SK-N-SH (cell line): ENCODE measurements at regions not wholly inside any gene's neighbourhood (a gene's known extent, or its start where the extent isn't known, plus 50 kb on each side); places are given as distances from the start of the nearest gene placed in this dataset.

Experiments used
- CTCF ChIA-PET: fragments of 300-600, 350-600 bp; formaldehyde crosslinking; extraction: SDS; loops from one replicate; lab custom pipeline; 2021; lab: Yijun Ruan, JAX
- POLR2A ChIA-PET: fragments of 350-600 bp; sonication (Branson Sonifier 250); formaldehyde crosslinking; extraction: SDS; loops from one replicate; lab custom pipeline; 2020; ENCODE audit warnings: antibody characterized with exemption, inconsistent platforms; lab: Yijun Ruan, JAX
- DNase-seq: peaks from one replicate; pipeline ENCODE4 v3.0.0; 2012
- H2AFZ ChIP-seq: fragments of 200-600 bp; sonication (generic); 2 replicates; pipeline ENCODE4 v1.8.1; 2016; ENCODE audit warnings: antibody characterized with exemption, mild to moderate bottlenecking, low read depth
- H3F3A ChIP-seq: fragments of 200-600 bp; sonication (generic); replicated peaks from 2 replicates; pipeline ENCODE3; 2016; ENCODE audit warnings: antibody characterized with exemption, mild to moderate bottlenecking; ENCODE audit not compliant: insufficient read depth
- H3K27ac ChIP-seq, 2 experiments: fragments of 200-500 bp in 1 of 2; fragments of 200-600 bp in 1 of 2; sonication (Bioruptor generic) in 1 of 2; sonication (generic), shearing (Covaris generic) in 1 of 2; 2 replicates each; pipeline versions ENCODE4 v1.5.1 to v1.6.1; 2014 to 2016; ENCODE audit warnings: low read depth in 2 of 2, inconsistent platforms in 1 of 2, low read length in 1 of 2, mild to moderate bottlenecking in 1 of 2, mixed read lengths in 1 of 2
- H3K27me3 ChIP-seq: fragments of 200-600 bp; sonication (generic), shearing (Covaris generic); 2 replicates; pipeline ENCODE4 v1.6.1; 2016; ENCODE audit warnings: mixed run types; ENCODE audit not compliant: insufficient read depth
- H3K36me3 ChIP-seq, 2 experiments: fragments of 200-500 bp in 1 of 2; fragments of 200-600 bp in 1 of 2; sonication (Bioruptor generic) in 1 of 2; sonication (generic) in 1 of 2; replicated peaks in 1 of 2; 2 replicates each; pipeline versions ENCODE3 to v1.5.1; 2014 to 2016; ENCODE audit warnings: low read length in 1 of 2, mild to moderate bottlenecking in 1 of 2; ENCODE audit not compliant: insufficient read depth in 2 of 2, control insufficient read depth in 1 of 2
- H3K4me1 ChIP-seq, 2 experiments: fragments of 200-500 bp in 1 of 2; fragments of 200-600 bp in 1 of 2; sonication (Bioruptor generic) in 1 of 2; sonication (generic), shearing (Covaris generic) in 1 of 2; 2 replicates each; pipeline versions ENCODE4 v1.5.1 to v1.6.1; 2014 to 2016; ENCODE audit warnings: low read depth in 1 of 2, low read length in 1 of 2, mixed run types in 1 of 2; ENCODE audit not compliant: insufficient read depth in 2 of 2, control insufficient read depth in 1 of 2
- H3K4me2 ChIP-seq: fragments of 200-600 bp; sonication (generic), shearing (Covaris generic); 2 replicates; pipeline ENCODE4 v1.6.1; 2017; ENCODE audit warnings: mixed run types
- H3K4me3 ChIP-seq, 2 experiments: fragments of 200-500 bp in 1 of 2; fragments of 200-600 bp in 1 of 2; sonication (Bioruptor generic) in 1 of 2; sonication (generic), shearing (Covaris generic) in 1 of 2; 2 replicates each; pipeline versions ENCODE4 v1.5.1 to v1.8.1; 2014 to 2016; ENCODE audit warnings: low read depth in 2 of 2, inconsistent platforms in 1 of 2, low read length in 1 of 2, mild to moderate bottlenecking in 1 of 2, mixed read lengths in 1 of 2, moderate library complexity in 1 of 2
- H3K79me2 ChIP-seq: fragments of 200-600 bp; sonication (generic); 2 replicates; pipeline ENCODE4 v1.8.1; 2017; ENCODE audit warnings: mild to moderate bottlenecking; ENCODE audit not compliant: insufficient read depth
- H3K9ac ChIP-seq: fragments of 200-600 bp; sonication (generic); 2 replicates; pipeline ENCODE4 v1.6.1; 2017; ENCODE audit warnings: mixed run types
- H3K9me2 ChIP-seq: fragments of 200-600 bp; sonication (generic); 2 replicates; pipeline ENCODE4 v1.6.1; 2017; ENCODE audit warnings: mixed run types
- H3K9me3 ChIP-seq: fragments of 200-600 bp; sonication (generic); 2 replicates; pipeline ENCODE4 v1.6.1; 2017; ENCODE audit warnings: mixed run types, mild to moderate bottlenecking, moderate library complexity
- H4K20me1 ChIP-seq: fragments of 200-600 bp; sonication (generic); 2 replicates; pipeline ENCODE4 v1.6.1; 2017; ENCODE audit warnings: mild to moderate bottlenecking, mixed run types; ENCODE audit not compliant: insufficient read depth
- CHD2 ChIP-seq: fragments of 150-350 bp; IDR thresholded peaks from 2 replicates; pipeline ENCODE4 v1.6.1; 2018; ENCODE audit warnings: low read length; ENCODE audit not compliant: partially characterized antibody
- ELF1 ChIP-seq: IDR thresholded peaks from 2 replicates; pipeline ENCODE4 v1.4.0; 2012
- EP300 ChIP-seq, 2 experiments: IDR thresholded peaks; 2 replicates each; pipeline versions ENCODE4 v1.4.0 to v1.6.1; 2012; ENCODE audit warnings: borderline replicate concordance in 1 of 2, low read depth in 1 of 2, low read length in 1 of 2
- FOXJ3 ChIP-seq: sonication (generic); formaldehyde crosslinking; IDR thresholded peaks from 2 replicates; pipeline ENCODE4 v1.5.1; 2020; ENCODE audit warnings: mild to moderate bottlenecking, missing genetic modification reagents
- GABPA ChIP-seq: IDR thresholded peaks from 2 replicates; pipeline ENCODE4 v1.4.0; 2012; ENCODE audit warnings: low read depth, mild to moderate bottlenecking
- GATA2 ChIP-seq: sonication (generic); formaldehyde crosslinking; IDR thresholded peaks from 2 replicates; pipeline ENCODE4 v1.5.0; 2020; ENCODE audit warnings: mild to moderate bottlenecking, missing genetic modification reagents
- IRF3 ChIP-seq: fragments of 150-350 bp; IDR thresholded peaks from 2 replicates; pipeline ENCODE4 v1.6.1; 2016; ENCODE audit warnings: mild to moderate bottlenecking, low read depth, low read length
- MXI1 ChIP-seq: IDR thresholded peaks from 2 replicates; pipeline ENCODE4 v1.6.1; 2012; ENCODE audit warnings: mild to moderate bottlenecking, low read depth, low read length, improper control_type of control experiment
- PBX3 ChIP-seq: IDR thresholded peaks from 2 replicates; pipeline ENCODE4; 2012
- RAD21 ChIP-seq: IDR thresholded peaks from 2 replicates; pipeline ENCODE4 v1.6.1; 2012; ENCODE audit warnings: mild to moderate bottlenecking, low read length
- RCOR1 ChIP-seq: fragments of 150-350 bp; IDR thresholded peaks from 2 replicates; pipeline ENCODE4 v1.6.1; 2017; ENCODE audit warnings: antibody characterized with exemption, low read length
- RFX5 ChIP-seq: IDR thresholded peaks from 2 replicates; pipeline ENCODE4 v1.6.1; 2012; ENCODE audit warnings: mild to moderate bottlenecking, improper control_type of control experiment, low read length
- SIN3A ChIP-seq: IDR thresholded peaks from 2 replicates; pipeline ENCODE4 v1.6.1; 2012; ENCODE audit warnings: low read depth, mild to moderate bottlenecking, low read length, moderate library complexity, borderline replicate concordance
- SMC3 ChIP-seq: IDR thresholded peaks from 2 replicates; pipeline ENCODE4 v1.6.1; 2012; ENCODE audit warnings: low read depth, low read length, improper control_type of control experiment
- TAF1 ChIP-seq: IDR thresholded peaks from 2 replicates; pipeline ENCODE4 v1.6.1; 2012; ENCODE audit warnings: low read depth, mild to moderate bottlenecking, low read length, moderate library complexity, borderline replicate concordance
- TCF12 ChIP-seq: IDR thresholded peaks from 2 replicates; pipeline ENCODE4 v1.4.0; 2012
- TEAD4 ChIP-seq: IDR thresholded peaks from 2 replicates; pipeline ENCODE4 v1.4.0; 2012; ENCODE audit warnings: mild to moderate bottlenecking, borderline replicate concordance; ENCODE audit not compliant: insufficient read depth
- YY1 ChIP-seq: IDR thresholded peaks from 2 replicates; pipeline ENCODE4 v1.4.0; 2012; ENCODE audit warnings: low read depth, mild to moderate bottlenecking
- WGBS: methylation state at CpG from one replicate; pipeline ENCODE4 v1.1.6; 2017; ENCODE audit warnings: low lambda C conversion rate; 5-methylcytosine and 5-hydroxymethylcytosine counted together
- TF ChIP-seq, protein P1 (sequence below): IDR thresholded peaks from 2 replicates; pipeline ENCODE4 v1.6.1; 2012; ENCODE audit warnings: mild to moderate bottlenecking, low read depth, low read length, moderate library complexity

GRCh38 chr1:80392529-80392928 is 1386.0 kb upstream of the ADGRL4 start:
- Histone ChIP-seq H2AFZ (no peak overlapping the region), H3K4me1 (no peaks in the 10 kb centered on the region), H3F3A (no peaks in the 10 kb centered on the region), H3K36me3 (no peaks in the 10 kb centered on the region), H3K9me2 (no peaks in the 10 kb centered on the region), H4K20me1 (no peaks in the 10 kb centered on the region), H3K4me3 (no peak overlapping the region), H3K27me3 (no peaks in the 10 kb centered on the region), H3K9ac (no peak overlapping the region), H3K4me2 (no peak overlapping the region), H3K9me3 (no peaks in the 10 kb centered on the region), H3K79me2 (no peaks in the 10 kb centered on the region), H3K27ac (no peak overlapping the region)
- DNase-seq: no peak
- ChIA-PET CTCF (no interaction called here), POLR2A (no interaction called here)
- 33% methylated on average over 3 of the region's 3 CpGs for WGBS
- TF ChIP-seq TCF12: no peak
- TF ChIP-seq GABPA: no peak
- no peak for TF ChIP-seq ELF1
- no peak for TF ChIP-seq SMC3
- TF ChIP-seq SIN3A: no peak
- TF ChIP-seq TEAD4: no peak

DNA sequence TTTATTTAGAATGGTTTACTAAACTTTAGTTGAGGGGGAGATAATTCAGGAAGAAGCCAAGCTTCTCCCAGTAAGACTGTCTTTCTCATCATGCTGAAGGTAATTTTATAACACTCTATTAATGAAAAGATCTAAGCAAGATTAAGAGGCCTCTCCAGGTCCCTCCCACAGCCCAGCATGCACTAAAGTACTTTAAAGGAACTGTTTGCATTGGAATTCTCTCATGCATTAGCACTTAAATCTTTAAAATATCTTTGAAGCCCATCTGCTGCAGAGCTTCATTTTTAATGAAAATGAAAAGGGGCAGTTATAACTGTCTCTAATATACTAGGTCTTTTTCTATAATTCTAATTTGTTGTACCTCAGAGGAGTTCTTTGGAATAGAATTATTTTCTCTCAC is 1379.1 kb upstream of the ADGRL4 start:
- H3K36me3 ChIP-seq: no peaks in the 10 kb centered on the region
- TF ChIP-seq RFX5 (no peak), RAD21 (no peak), YY1 (no peak), MXI1 (no peak), RCOR1 (no peak)
- DNase-seq: no peak
- CTCF ChIA-PET: interaction anchor here (1.0 kb wide), 1 partner anchor 889 kb away, joined by 3 read pairs; no protein-coding TSS in a partner anchor
- H3K9ac ChIP-seq: no peak overlapping the region
- H4K20me1 ChIP-seq: no peaks in the 10 kb centered on the region
- no peak overlapping the region for H3K4me3 ChIP-seq
- no peaks in the 10 kb centered on the region for H3F3A ChIP-seq
- POLR2A ChIA-PET: no interaction called here
- H3K4me1 ChIP-seq: no peaks in the 10 kb centered on the region
- no peak overlapping the region for H2AFZ ChIP-seq
- no peak overlapping the region for H3K4me2 ChIP-seq
- no peaks in the 10 kb centered on the region for H3K9me2 ChIP-seq
- no peaks in the 10 kb centered on the region for H3K9me3 ChIP-seq
- H3K79me2 ChIP-seq: no peaks in the 10 kb centered on the region
- no peak overlapping the region for H3K27ac ChIP-seq
- H3K27me3 ChIP-seq: no peaks in the 10 kb centered on the region

- Histone ChIP-seq H3F3A (no peaks in the 10 kb centered on the region), H3K27ac (no peak overlapping the region), H3K36me3 (no peaks in the 10 kb centered on the region), H3K9ac (no peak overlapping the region), H3K4me3 (no peak overlapping the region), H3K9me3 (no peaks in the 10 kb centered on the region), H2AFZ (no peak overlapping the region), H4K20me1 (no peaks in the 10 kb centered on the region), H3K9me2 (no peaks in the 10 kb centered on the region), H3K79me2 (no peaks in the 10 kb centered on the region), H3K4me2 (no peak overlapping the region), H3K4me1 (no peaks in the 10 kb centered on the region), H3K27me3 (no peaks in the 10 kb centered on the region)
- CTCF ChIA-PET: no interaction called here
- DNase-seq: no peak
- POLR2A ChIA-PET: no interaction called here
- TF ChIP-seq EP300 (IDR thresholded peaks at IDR 0.05; ENCODE audit: borderline replicate concordance in 1 of 2, low read depth in 1 of 2, low read length in 1 of 2) (no peak), IRF3 (no peak), CHD2 (no peak), FOXJ3 (CRISPR knock-in tag) (no peak), SIN3A (no peak), GATA2 (CRISPR knock-in tag) (no peak), ELF1 (no peak), TAF1 (no peak), PBX3 (no peak)
- TF ChIP-seq, protein P1, sequence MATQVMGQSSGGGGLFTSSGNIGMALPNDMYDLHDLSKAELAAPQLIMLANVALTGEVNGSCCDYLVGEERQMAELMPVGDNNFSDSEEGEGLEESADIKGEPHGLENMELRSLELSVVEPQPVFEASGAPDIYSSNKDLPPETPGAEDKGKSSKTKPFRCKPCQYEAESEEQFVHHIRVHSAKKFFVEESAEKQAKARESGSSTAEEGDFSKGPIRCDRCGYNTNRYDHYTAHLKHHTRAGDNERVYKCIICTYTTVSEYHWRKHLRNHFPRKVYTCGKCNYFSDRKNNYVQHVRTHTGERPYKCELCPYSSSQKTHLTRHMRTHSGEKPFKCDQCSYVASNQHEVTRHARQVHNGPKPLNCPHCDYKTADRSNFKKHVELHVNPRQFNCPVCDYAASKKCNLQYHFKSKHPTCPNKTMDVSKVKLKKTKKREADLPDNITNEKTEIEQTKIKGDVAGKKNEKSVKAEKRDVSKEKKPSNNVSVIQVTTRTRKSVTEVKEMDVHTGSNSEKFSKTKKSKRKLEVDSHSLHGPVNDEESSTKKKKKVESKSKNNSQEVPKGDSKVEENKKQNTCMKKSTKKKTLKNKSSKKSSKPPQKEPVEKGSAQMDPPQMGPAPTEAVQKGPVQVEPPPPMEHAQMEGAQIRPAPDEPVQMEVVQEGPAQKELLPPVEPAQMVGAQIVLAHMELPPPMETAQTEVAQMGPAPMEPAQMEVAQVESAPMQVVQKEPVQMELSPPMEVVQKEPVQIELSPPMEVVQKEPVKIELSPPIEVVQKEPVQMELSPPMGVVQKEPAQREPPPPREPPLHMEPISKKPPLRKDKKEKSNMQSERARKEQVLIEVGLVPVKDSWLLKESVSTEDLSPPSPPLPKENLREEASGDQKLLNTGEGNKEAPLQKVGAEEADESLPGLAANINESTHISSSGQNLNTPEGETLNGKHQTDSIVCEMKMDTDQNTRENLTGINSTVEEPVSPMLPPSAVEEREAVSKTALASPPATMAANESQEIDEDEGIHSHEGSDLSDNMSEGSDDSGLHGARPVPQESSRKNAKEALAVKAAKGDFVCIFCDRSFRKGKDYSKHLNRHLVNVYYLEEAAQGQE: no peak
Measured at GRCh38 chr1:80384959-80385358, 1378.4 kb upstream of the ADGRL4 start.
